Muscle of back (tissue), 3 donors: ENCODE measurements at regions not wholly inside any gene's neighbourhood (a gene's known extent, or its start where the extent isn't known, plus 50 kb on each side); places are given as distances from the start of the nearest gene placed in this dataset.
"Not testable (repeated sequence)": the region's sequence is repeated elsewhere in the genome, so short reads cannot be mapped to it uniquely, and the experiment has no call there.

Experiments
- DNase-seq, 3 donors: peaks; one replicate each; pipeline versions ENCODE4 v3.0.0 to v3.0.0-alpha.2; 2013

DNA sequence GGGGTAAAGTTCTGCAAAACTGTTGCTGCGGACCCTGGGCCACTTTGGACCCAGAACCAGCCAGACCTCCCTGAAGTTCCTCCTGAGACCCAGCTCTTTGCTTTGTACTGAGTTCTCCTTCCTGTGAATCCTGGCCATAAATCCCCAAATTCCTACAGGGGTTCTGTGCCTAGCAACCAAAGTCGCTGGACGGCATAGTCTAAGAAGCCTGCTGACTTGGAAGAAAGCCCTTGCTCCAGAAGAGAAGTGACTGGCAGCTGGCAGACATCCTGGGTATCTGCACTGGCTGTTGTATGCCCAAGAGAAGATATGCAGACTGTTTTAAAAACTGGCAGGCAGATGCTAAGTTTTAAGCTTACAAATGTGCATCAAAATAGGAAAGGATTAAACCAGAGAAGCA lies 99.9 kb upstream of the SLC24A4 start:
- DNase-seq = peak in 1 of 3 donors; percentile 22

DNA sequence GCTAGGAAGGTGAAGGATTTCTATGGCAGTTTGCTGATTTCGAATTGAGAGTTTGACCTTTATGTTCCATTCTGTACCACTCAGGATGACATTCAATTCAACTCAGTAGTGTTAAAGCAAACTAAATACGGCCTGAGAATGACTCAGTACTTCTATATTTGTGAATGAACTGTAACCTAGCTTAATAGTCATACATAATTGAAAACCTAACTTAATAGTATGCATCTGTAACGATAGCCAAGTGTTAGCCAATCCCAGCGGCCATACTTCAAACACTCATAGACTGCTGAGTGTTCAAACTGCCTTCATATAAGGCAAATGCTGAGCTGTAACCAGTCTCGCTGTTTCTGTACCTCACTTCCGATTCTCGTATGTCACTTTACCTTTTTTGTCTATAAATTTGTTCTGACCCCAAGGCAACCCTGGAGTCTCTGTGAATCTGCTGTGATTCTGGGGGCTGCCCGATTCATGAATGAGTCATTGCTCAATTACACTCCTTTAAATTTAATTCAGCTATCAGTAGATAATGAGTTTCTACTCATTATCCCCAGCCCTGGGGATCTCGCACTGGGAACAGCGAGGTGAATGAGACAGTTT lies 98.5 kb upstream of the SLC24A4 start:
- peak in 1 of 3 donors; percentile 6 for DNase-seq

DNA sequence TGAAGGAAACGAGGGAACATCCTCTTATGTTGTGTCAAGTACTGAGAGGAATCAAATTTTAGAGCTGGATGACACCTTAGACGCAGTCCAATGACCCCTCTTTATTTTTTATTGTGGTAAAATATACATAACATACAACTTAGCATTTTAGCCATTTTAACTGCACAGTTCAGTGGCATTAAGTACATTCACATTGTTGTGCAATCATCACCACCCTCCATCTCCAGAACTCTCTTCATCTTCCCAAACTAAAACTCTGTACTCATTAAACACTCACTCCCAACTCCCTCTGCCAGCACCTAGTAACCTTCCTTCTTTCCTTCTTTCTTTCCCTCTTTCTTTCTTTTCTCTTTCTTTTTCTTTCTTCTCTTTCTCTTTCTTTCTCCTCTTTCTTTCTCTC lies 97.2 kb upstream of the SLC24A4 start:
- no peak for DNase-seq

DNA sequence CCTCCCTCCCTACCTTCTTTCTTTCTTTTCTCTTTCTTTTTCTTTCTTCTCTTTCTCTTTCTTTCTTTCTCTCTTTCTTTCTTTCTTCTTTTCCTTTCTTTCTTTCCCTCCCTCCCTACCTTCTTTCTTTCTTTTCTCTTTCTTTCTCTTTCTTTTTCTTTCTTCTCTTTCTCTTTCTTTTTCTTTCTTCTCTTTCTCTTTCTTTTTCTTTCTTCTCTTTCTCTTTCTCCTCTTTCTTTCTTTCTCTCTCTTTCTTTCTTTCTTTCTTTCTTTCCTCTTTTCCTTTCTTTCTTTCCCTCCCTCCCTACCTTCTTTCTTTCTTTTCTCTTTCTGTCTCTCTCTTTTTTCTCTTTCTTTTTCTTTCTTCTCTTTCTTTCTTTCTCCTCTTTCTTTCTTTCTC lies 96.8 kb upstream of the SLC24A4 start:
- DNase-seq = not testable (repeated sequence)

DNA sequence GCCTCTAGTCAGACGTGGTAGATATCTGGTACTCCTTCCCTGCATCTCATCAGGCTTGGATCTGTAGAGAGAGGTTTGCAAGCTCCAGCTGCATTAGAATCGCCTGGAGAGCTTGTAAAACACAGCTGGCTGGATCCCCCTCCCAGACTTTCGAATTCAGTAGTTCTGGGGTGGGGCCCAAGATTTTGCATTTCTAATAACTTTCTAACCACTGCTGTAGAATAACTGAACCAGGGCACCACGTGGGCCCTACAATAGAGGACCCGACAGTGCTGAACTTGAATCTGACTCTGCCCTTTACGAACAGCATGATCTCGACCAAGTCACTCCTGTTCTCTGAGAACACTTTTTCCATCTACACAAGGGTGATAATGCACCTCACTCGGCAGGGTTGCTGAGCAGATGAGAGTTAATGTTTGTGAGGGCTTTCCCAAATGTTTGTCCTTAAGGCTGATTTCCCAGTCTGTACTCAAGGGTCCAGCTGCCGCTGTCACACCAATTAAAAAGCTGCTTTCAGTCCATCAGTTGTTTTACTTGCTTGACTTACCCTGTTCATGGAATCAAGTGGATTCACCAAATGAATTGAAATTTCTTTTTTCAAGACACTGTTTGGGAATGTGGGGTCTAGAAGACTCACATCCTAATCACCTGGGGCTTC lies 86.6 kb upstream of the SLC24A4 start:
- peak in 1 of 3 donors; percentile 63 for DNase-seq

DNA sequence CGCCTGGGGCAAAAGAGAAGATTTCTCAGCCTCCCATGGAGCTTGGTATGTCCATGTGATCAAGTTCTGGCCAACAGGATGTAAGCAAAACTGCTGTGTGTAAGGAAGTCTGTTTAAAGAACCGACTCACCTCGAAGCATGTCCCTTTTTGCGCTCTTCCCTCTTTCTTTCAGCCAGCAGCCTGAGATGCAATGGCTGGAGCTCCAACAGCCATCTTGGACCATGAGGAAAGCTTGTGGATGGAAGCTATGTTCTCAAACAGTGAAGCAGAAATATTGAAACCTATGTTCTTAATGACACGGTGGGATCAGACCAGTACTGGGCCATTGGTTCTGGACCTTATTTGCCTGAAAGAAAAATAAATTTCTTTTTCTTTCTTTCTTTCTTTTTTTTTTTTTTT lies 82.3 kb upstream of the SLC24A4 start:
- no peak for DNase-seq

DNA sequence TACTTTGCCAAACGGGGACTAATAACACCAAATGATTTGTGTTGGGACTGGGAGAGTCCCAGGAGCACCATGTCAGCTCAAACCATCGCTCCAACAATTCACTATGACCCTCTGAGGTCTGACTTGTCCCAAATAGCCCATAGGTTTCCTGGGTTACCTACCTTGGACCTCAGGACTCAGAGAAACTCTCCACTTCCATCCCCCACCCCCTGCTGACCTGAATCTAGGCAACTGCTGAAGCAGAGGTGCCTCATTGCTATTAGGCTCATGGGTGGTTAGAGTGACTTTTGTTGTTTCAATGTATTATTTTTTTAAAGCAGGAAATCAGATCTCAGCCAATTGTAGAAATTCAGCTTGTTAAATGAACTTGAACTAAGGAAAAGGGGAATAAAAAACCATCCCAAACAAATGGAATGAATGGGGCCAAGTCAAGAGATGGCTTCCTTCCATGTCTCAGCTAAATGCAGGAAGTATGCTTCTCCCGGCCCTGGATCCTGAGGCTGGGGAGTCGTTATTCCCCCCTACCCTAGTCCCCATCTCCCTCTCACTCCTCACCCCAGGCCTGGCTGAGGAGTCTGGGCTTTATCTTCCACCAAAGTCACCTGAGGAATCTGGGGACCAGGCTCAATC lies 80.9 kb upstream of the SLC24A4 start:
- DNase-seq = peak in 2 of 3 donors; percentile 63 to 82

DNA sequence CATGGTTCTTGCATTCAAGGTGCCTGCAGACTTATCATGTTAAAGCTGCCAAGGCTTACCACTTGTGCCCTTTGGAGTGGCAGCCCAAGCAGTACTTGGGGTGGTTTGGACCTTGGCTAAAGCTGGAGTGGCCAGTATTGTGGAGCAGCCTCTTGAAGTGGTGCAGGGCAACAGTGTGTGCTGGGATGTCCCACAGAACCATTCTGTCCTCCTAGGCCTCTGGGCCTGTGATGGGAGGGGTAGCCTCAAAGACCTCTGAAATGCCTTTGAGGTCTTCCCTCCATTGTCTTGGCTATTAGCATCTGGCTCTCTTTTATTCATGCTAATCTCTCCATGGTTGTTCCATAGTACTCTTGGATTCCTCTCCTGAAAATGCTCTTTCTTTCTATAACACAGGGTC lies 78.2 kb upstream of the SLC24A4 start:
- no peak for DNase-seq

DNA sequence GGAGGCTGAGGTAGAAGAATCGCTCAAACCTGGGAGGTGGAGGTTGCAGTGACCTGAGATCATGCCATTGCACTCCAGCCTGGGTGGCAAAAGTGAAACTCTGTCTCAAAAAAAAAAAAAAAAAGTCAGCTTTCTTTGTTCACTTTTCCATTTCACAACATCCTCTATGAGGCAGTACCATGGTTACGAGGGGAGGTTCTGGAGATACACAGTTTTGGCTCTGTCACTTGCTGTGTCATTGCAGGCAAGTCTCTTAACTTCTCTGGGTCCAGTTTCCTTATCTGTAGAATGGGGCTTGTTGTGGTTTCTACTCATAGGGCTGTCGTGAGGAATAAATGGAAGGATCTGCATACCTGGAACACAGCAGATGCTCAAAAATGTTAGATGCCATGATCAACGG lies 75.6 kb upstream of the SLC24A4 start:
- no peak for DNase-seq

DNA sequence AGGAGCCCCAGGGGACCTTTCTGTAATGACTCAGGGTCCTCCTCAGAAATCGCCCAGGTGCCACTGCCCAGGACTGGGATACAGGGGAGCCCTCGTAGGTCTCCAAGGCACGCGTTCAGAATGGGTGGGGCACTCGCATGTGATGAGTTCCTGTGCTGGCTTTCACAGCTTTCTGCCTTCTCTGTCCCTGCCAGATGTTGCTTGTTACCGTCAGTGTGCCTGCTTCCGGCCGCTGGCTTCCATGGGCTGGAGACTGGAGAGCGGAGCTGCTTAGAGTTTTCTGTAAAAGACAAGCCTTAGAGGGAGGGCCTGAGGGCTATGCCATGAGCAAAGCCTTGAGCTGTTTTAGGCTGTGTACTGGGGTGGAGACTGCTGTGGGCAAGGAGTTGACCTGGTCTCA lies 75.0 kb upstream of the SLC24A4 start:
- no peak for DNase-seq

DNA sequence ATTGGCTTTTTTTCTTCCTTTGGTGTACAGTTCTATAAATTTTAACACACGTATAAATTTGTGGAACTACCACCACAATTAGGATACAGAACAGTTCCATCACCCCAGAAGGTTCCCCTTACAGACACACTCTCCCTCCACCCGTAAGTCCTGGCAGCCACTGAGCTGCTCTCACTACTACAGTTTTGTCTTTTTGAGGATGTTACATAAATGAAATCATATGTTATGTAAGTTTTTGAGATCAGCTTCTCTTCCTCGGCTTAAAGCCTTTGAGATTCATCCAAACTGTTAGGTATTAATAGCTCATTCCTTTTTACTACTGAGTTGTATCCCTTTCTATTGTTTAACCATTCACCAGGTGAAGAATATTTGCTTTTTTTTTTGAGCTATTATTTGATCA lies 74.3 kb upstream of the SLC24A4 start:
- peak in 1 of 3 donors; percentile 68 for DNase-seq

DNA sequence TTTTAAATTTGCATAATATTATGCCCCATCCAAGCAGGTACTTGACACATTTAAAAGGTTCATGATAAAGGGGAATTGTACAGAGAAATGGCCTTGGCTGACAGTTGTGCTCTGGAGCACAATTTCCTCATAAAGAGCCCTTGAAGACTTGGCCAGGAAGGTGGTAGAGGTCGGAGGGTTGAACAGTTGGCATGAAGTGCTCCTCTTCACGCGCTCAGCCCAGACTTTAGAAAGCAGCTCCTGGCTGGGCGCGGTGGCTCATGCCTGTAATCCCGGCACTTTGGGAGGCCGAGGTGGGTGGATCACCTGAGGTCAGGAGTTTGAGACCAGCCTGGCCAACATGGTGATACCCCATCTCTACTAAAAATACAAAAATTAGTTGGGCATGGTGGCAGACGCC lies 72.6 kb upstream of the SLC24A4 start:
- DNase-seq = not testable (repeated sequence)

DNA sequence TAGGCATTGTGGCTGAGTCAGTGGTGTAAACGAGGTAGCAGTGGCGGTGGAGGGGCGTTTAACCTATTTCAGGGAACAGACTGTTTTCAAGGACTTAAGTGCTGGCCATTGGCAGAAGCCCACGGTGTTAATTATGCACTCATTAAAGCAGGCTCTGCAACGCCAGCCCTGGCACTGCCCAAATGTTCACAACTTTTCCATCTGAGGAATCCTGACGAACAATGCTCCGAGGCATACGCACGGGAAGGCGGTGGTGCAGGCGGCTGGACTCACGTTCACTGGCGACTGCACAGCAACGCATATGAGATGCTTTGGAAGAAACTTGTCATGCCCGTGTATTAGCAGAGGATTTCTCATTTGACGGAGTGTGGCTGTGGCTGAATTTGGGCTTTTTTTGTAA lies 70.6 kb upstream of the SLC24A4 start:
- DNase-seq = no peak

DNA sequence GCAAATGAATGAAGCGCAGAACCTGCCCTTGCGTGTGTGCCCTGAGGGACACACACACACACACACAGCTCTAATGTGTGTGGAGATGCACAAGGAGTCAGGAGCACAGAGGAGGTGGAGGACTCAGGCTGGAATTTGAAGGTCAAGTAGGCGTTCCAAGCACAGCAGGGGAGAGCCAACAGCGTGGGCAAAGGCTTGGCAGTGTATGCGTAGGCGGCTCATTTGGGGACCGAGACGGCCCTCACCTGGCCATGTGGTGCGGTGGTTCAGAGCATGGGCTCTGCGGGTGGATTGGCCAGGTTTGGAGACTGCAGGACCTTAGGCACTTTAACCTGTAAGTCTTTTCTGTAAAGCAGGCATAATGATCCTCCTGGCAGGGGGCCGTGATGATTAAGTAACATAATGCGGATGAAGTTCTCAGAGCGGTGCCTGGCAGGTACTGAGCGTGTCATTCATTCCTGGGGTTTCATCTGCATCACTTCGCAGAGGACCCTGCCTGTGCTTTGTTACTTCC lies 69.5 kb upstream of the SLC24A4 start:
- DNase-seq = no peak

DNA sequence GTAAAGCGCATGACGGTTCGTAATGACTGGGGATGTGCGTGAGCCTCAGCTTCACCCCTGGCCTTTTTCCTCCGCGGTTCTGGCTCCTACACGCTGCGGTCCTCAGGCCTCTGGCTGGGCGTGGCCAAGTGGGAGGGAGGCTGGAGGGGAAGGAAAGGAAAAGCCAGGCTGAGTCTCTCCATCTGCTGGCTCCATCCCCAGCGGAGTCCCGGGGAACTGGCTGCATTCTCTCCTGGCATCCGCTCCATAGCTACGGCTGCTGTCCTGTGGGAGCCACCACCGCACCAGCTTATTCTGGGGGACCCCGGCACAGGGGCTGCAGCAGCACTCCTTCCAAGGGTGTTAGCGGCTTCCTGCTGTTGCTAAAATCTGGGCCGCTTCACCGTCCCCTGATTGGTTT lies 68.2 kb upstream of the SLC24A4 start:
- peak; percentile 28 to 92 (median 76) for DNase-seq

DNA sequence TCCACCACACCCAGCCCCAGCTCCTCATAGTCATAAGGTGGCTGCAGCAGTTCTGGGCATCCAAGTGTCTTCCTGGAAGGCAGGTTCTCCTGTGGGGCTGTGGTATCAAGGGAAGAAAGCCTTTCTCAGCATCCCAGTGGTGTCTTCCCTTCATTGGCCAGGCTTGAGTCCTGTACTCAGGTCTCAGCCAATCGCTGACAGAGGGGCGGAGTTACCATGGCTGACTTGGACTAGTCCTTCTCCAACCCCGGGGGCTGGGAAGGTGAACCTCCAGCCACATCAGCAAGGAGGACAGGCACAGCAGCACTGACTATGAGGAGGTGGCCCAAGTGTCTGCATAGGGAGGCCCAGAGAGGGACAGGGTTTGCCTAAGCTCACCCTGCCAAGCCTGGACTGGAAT lies 64.0 kb upstream of the SLC24A4 start:
- no peak for DNase-seq

DNA sequence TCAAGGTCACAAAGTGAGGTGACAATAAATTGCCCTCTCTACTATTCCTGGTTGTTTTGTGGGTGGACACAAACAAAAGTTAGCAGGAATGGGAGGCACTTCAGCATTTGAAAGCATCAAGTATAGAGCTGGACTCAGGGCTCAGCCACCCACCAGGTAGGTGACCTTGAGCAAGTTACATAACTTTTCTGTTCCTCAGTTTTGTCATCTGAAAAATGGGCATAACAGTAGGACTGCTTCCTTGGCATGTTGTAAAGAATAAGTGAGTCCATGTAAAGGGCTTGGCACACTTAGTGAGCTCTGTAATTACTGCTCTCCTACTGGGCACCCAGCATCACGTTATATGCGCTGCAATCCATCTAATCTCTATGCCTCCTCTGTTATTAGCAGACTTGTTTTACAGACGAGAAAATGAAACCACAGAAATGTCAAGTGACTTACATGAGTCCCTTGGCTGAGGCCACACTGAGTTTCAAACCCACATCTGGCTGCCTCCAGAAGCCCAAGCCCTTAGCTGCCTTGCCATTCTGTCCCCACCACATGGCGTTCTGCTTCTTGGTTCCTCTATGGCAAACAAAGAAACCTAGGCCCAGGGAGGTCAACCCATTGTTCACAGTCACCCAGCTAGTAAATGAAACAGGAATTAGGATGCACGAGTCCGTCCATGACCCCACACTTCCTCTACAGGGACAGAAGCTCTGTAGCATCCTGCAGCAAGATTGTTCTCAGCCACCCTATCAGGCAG lies 63.2 kb upstream of the SLC24A4 start:
- no peak for DNase-seq

DNA sequence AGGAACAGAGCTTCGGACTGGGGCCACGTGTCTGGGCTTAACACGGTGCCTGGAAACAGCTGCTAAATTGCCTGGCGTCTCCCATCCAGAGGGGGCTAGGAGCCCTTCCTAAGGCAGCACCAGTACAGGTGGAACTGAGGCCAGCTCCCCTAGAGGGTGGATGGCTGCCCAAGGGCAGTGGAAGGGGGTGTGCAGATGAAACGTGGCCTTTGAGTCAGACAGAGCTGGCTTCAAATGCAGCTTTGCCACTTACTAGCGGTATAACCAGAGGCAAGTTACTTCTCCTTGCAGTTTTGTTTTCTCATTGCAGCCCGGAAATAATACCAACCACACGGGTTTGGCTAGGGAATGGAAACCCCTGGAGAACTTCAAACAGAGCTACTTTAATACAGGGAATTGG lies 59.3 kb upstream of the SLC24A4 start:
- DNase-seq = no peak

DNA sequence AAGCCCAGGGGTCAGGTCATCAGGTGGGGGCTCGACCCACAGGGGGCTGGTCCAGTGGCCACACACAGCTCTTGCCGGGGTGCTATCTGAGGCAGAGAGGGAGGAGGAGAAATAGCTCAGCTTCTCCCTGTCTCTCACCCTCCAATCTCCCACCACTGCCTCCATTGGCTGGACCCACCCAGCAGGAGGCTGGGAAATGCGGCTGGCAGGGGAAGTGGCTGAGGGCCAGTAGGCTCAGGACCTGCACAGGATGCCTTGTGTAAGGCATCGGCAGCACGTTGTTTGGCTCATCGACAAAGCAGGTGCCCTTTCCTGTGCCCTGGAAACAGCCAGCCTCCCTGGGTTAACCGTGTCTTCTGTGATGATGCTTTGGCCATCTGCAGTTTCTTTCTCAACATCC lies 58.8 kb upstream of the SLC24A4 start:
- DNase-seq = no peak

DNA sequence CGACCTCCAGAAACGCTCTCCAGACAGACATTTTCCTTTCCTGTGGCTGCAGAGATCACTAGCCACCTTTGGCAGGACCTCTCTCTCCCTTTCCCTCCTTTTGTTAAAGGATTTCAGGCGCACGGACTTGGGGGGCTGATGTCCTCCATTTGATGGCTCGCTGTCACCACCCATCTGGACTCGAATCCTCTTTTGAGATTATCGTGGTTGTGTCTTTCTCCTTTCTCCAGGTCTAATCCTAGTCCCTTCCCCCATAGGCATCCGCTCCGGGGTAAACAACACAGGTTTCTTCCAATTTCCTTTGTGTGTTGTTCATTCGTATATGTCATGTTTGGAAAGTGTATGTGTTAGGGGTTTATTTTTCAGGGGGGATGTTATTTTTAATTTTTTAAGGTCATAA lies 56.7 kb upstream of the SLC24A4 start:
- DNase-seq = no peak
